PC-3 (cell line): ENCODE measurements at regions not wholly inside any gene's neighbourhood (a gene's known extent, or its start where the extent isn't known, plus 50 kb on each side); places are given as distances from the start of the nearest gene placed in this dataset.

Experiments
- ATAC-seq: fragments of 200-7000 bp; cut with Tn5 transposase; 2 replicates; pipeline ENCODE4 v1.9.1; 2020; ENCODE audit warnings: mild to moderate bottlenecking, moderate library complexity
- BruUV-seq: library from RNA; stranded (reverse); fragments of 400-500 nt; replicated peaks from 2 replicates; lab custom pipeline; 2021; lab: Mats Ljungman, UMichigan
- CTCF ChIA-PET: fragments of 300-600 bp; sonication (Branson Sonifier 250); formaldehyde crosslinking; loops from one replicate; lab custom pipeline; 2022; ENCODE audit warnings: antibody characterized with exemption; lab: Charles Lee
- POLR2A ChIA-PET: fragments of 300-600 bp; sonication (Branson Sonifier 250); formaldehyde crosslinking; loops from one replicate; lab custom pipeline; 2022; ENCODE audit warnings: antibody characterized with exemption; ENCODE audit not compliant: unreplicated experiment; lab: Charles Lee
- DNase-seq: peaks from one replicate; pipeline ENCODE4 v3.0.0-alpha.2; 2015
- H2AFZ ChIP-seq: fragments of 300-600 bp; sonication (generic); 2 replicates; pipeline ENCODE4 v1.6.0; 2016; ENCODE audit warnings: antibody characterized with exemption, low read length
- H3F3A ChIP-seq: fragments of 300-600 bp; sonication (generic); one replicate; pipeline ENCODE4 v1.6.0; 2017; ENCODE audit warnings: antibody characterized with exemption, low read length, control low read depth, mild to moderate bottlenecking; ENCODE audit not compliant: unreplicated experiment
- H3K27ac ChIP-seq: fragments of 300-600 bp; sonication (generic); 2 replicates; pipeline ENCODE4 v1.5.1; 2016; ENCODE audit warnings: mild to moderate bottlenecking, low read length
- H3K27me3 ChIP-seq: fragments of 300-600 bp; sonication (generic); 2 replicates; pipeline ENCODE4 v1.6.1; 2016; ENCODE audit warnings: low read length, mixed read lengths
- H3K36me3 ChIP-seq: fragments of 300-600 bp; sonication (generic); 2 replicates; pipeline ENCODE4 v1.6.1; 2016; ENCODE audit warnings: low read depth, mixed run types, low read length, mixed read lengths
- H3K4me1 ChIP-seq: fragments of 300-600 bp; sonication (generic); 2 replicates; pipeline ENCODE4 v1.5.1; 2016; ENCODE audit warnings: low read length; ENCODE audit not compliant: insufficient read depth
- H3K4me2 ChIP-seq: fragments of 300-600 bp; sonication (generic); 2 replicates; pipeline ENCODE4 v1.6.0; 2016; ENCODE audit warnings: low read length
- H3K4me3 ChIP-seq: fragments of 300-600 bp; sonication (generic); 2 replicates; pipeline ENCODE4 v1.5.1; 2016; ENCODE audit warnings: mild to moderate bottlenecking, low read length, mixed read lengths
- H3K79me2 ChIP-seq: fragments of 300-600 bp; sonication (generic); 2 replicates; pipeline ENCODE4 v1.6.1; 2017; ENCODE audit warnings: low read length, mixed read lengths
- H3K9ac ChIP-seq: fragments of 300-600 bp; sonication (generic); 2 replicates; pipeline ENCODE4 v1.6.0; 2016; ENCODE audit warnings: mild to moderate bottlenecking, low read length
- H3K9me2 ChIP-seq: fragments of 300-600 bp; sonication (generic); replicated peaks from 2 replicates; pipeline ENCODE4 v1.6.1; 2016; ENCODE audit warnings: mixed run types, low read length, mixed read lengths
- H3K9me3 ChIP-seq: fragments of 300-600 bp; sonication (generic); 2 replicates; pipeline ENCODE4 v1.6.1; 2016; ENCODE audit warnings: low read length, mixed read lengths
- H4K20me1 ChIP-seq: fragments of 300-600 bp; sonication (generic); 2 replicates; pipeline ENCODE4 v1.6.1; 2016; ENCODE audit warnings: low read length, mixed read lengths
- EZH2 ChIP-seq: fragments of 300-600 bp; sonication (generic); IDR thresholded peaks from one replicate; pipeline ENCODE4 v1.6.1; 2017; ENCODE audit warnings: antibody characterized with exemption, mild to moderate bottlenecking, low read length; ENCODE audit not compliant: unreplicated experiment
- EZH2phosphoT487 ChIP-seq: fragments of 300-600 bp; sonication (generic); IDR thresholded peaks from 2 replicates; pipeline ENCODE4 v1.6.1; 2018; ENCODE audit warnings: mild to moderate bottlenecking, antibody characterized with exemption, low read length, borderline replicate concordance
- intact Hi-C: fragments of 100-400 bp; cut with micrococcal nuclease; formaldehyde crosslinking; loops from 2 replicates; pipeline ENCODE4 v1.9.0; 2023
- TF ChIP-seq, protein P1 (sequence below): fragments of 300-600 bp; sonication (generic); conservative IDR thresholded peaks from 2 replicates; pipeline ENCODE4 v1.5.1; 2017; ENCODE audit warnings: antibody characterized with exemption, low read depth, mild to moderate bottlenecking, low read length

- no peak overlapping the region for H3K27ac ChIP-seq
- DNase-seq (no peak), ATAC-seq (no peak)
- no peaks in the 10 kb centered on the region for H3K9me3 ChIP-seq
- TF ChIP-seq EZH2phosphoT487 (no peak), EZH2 (no peak)
- TF ChIP-seq, protein P1, sequence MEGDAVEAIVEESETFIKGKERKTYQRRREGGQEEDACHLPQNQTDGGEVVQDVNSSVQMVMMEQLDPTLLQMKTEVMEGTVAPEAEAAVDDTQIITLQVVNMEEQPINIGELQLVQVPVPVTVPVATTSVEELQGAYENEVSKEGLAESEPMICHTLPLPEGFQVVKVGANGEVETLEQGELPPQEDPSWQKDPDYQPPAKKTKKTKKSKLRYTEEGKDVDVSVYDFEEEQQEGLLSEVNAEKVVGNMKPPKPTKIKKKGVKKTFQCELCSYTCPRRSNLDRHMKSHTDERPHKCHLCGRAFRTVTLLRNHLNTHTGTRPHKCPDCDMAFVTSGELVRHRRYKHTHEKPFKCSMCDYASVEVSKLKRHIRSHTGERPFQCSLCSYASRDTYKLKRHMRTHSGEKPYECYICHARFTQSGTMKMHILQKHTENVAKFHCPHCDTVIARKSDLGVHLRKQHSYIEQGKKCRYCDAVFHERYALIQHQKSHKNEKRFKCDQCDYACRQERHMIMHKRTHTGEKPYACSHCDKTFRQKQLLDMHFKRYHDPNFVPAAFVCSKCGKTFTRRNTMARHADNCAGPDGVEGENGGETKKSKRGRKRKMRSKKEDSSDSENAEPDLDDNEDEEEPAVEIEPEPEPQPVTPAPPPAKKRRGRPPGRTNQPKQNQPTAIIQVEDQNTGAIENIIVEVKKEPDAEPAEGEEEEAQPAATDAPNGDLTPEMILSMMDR: no peak
- no peaks in the 10 kb centered on the region for H3K9me2 ChIP-seq
- H4K20me1 ChIP-seq: no peaks in the 10 kb centered on the region
- H3K4me1 ChIP-seq: no peaks in the 10 kb centered on the region
- no peaks in the 10 kb centered on the region for H3K79me2 ChIP-seq
- H3K27me3 ChIP-seq: no peaks in the 10 kb centered on the region
- no TSS peak for BruUV-seq
- POLR2A ChIA-PET: no interaction called here
- no peak overlapping the region for H3K4me3 ChIP-seq
- intact Hi-C loops: no loop called here
- H3K36me3 ChIP-seq: no peaks in the 10 kb centered on the region
- H3F3A ChIP-seq: no peaks in the 10 kb centered on the region
- CTCF ChIA-PET: no interaction called here
- H2AFZ ChIP-seq: no peak overlapping the region
- no peak overlapping the region for H3K4me2 ChIP-seq
- no peak overlapping the region for H3K9ac ChIP-seq
These were observed 689.6 kb upstream of the FOXG1 start for GRCh38 chr14:28077021-28077420.

DNA sequence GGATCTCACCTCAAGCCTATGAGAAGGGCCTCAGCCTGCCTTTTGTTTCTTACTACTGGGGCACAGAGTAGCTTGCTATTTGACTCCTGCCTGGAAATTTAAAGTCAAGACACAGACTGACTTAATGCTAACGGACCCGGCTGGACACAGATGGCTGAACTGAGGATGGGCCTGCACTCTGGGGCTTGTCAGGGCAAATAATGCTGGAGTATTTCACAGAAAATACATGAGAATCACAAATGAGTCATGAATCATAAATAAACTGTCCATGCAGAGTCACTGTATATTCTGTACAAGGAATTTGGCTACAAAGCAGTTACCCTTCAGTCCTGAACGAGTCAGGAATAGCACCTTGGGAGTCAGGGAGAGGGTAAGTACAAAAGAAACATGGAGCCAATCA, 683.2 kb upstream of the FOXG1 start:
- Histone ChIP-seq H3K9me2 (no peaks in the 10 kb centered on the region), H3K27ac (peak overlapping the region; percentile 13; the same call in 1 of the 2 replicates), H3K27me3 (no peaks in the 10 kb centered on the region), H3K4me2 (peak overlapping the region; percentile 21; the same call in 1 of the 2 replicates), H3K36me3 (no peaks in the 10 kb centered on the region), H4K20me1 (no peaks in the 10 kb centered on the region), H2AFZ (no peak overlapping the region), H3K79me2 (no peaks in the 10 kb centered on the region), H3K9ac (no peak overlapping the region), H3F3A (no peaks in the 10 kb centered on the region), H3K4me3 (no peak overlapping the region), H3K4me1 (peaks cover 11% of the 10 kb centered on the region; the same call in 1 of the 2 replicates), H3K9me3 (no peaks in the 10 kb centered on the region)
- ATAC-seq: peak; percentile 84
- TF ChIP-seq EZH2phosphoT487 (no peak), EZH2 (no peak)
- TF ChIP-seq, protein P1: no peak
- peak; percentile 48 for DNase-seq
- intact Hi-C loops: no loop called here
- BruUV-seq: no TSS peak
- ChIA-PET POLR2A (interaction anchor here (0.6 kb wide), 1 partner anchor 13 kb away, joined by 3 read pairs; no protein-coding TSS in a partner anchor), CTCF (no interaction called here)

GRCh38 chr14:28088125-28088524, 678.5 kb upstream of the FOXG1 start:
- no peak overlapping the region for H3K9ac ChIP-seq
- no peak overlapping the region for H2AFZ ChIP-seq
- ATAC-seq: no peak
- H3K9me2 ChIP-seq: no peaks in the 10 kb centered on the region
- no peaks in the 10 kb centered on the region for H3F3A ChIP-seq
- TF ChIP-seq EZH2phosphoT487 (no peak), EZH2 (no peak)
- TF ChIP-seq, protein P1: no peak
- no peaks in the 10 kb centered on the region for H3K27me3 ChIP-seq
- intact Hi-C loops: no loop called here
- H3K36me3 ChIP-seq: no peaks in the 10 kb centered on the region
- no peaks in the 10 kb centered on the region for H4K20me1 ChIP-seq
- no peak overlapping the region for H3K4me2 ChIP-seq
- no peaks in the 10 kb centered on the region for H3K9me3 ChIP-seq
- POLR2A ChIA-PET: interaction anchor here (0.6 kb wide), 1 partner anchor 51 kb away, joined by 3 read pairs; no protein-coding TSS in a partner anchor
- no TSS peak for BruUV-seq
- H3K27ac ChIP-seq: no peak overlapping the region
- peaks cover 10% of the 10 kb centered on the region; the same call in 1 of the 2 replicates for H3K4me1 ChIP-seq
- no peaks in the 10 kb centered on the region for H3K79me2 ChIP-seq
- H3K4me3 ChIP-seq: no peak overlapping the region
- DNase-seq: no peak
- CTCF ChIA-PET: no interaction called here
